SK-N-SH (cell line): ENCODE measurements at regions not wholly inside any gene's neighbourhood (a gene's known extent, or its start where the extent isn't known, plus 50 kb on each side); places are given as distances from the start of the nearest gene placed in this dataset.

Experiments used
- CTCF ChIA-PET: fragments of 300-600, 350-600 bp; formaldehyde crosslinking; extraction: SDS; loops from one replicate; lab custom pipeline; 2021; lab: Yijun Ruan, JAX
- POLR2A ChIA-PET: fragments of 350-600 bp; sonication (Branson Sonifier 250); formaldehyde crosslinking; extraction: SDS; loops from one replicate; lab custom pipeline; 2020; ENCODE audit warnings: antibody characterized with exemption, inconsistent platforms; lab: Yijun Ruan, JAX
- DNase-seq: peaks from one replicate; pipeline ENCODE4 v3.0.0; 2012
- H2AFZ ChIP-seq: fragments of 200-600 bp; sonication (generic); 2 replicates; pipeline ENCODE4 v1.8.1; 2016; ENCODE audit warnings: antibody characterized with exemption, mild to moderate bottlenecking, low read depth
- H3F3A ChIP-seq: fragments of 200-600 bp; sonication (generic); replicated peaks from 2 replicates; pipeline ENCODE3; 2016; ENCODE audit warnings: antibody characterized with exemption, mild to moderate bottlenecking; ENCODE audit not compliant: insufficient read depth
- H3K27ac ChIP-seq, 2 experiments: fragments of 200-500 bp in 1 of 2; fragments of 200-600 bp in 1 of 2; sonication (Bioruptor generic) in 1 of 2; sonication (generic), shearing (Covaris generic) in 1 of 2; 2 replicates each; pipeline versions ENCODE4 v1.5.1 to v1.6.1; 2014 to 2016; ENCODE audit warnings: low read depth in 2 of 2, inconsistent platforms in 1 of 2, low read length in 1 of 2, mild to moderate bottlenecking in 1 of 2, mixed read lengths in 1 of 2
- H3K27me3 ChIP-seq: fragments of 200-600 bp; sonication (generic), shearing (Covaris generic); 2 replicates; pipeline ENCODE4 v1.6.1; 2016; ENCODE audit warnings: mixed run types; ENCODE audit not compliant: insufficient read depth
- H3K36me3 ChIP-seq, 2 experiments: fragments of 200-500 bp in 1 of 2; fragments of 200-600 bp in 1 of 2; sonication (Bioruptor generic) in 1 of 2; sonication (generic) in 1 of 2; replicated peaks in 1 of 2; 2 replicates each; pipeline versions ENCODE3 to v1.5.1; 2014 to 2016; ENCODE audit warnings: low read length in 1 of 2, mild to moderate bottlenecking in 1 of 2; ENCODE audit not compliant: insufficient read depth in 2 of 2, control insufficient read depth in 1 of 2
- H3K4me1 ChIP-seq, 2 experiments: fragments of 200-500 bp in 1 of 2; fragments of 200-600 bp in 1 of 2; sonication (Bioruptor generic) in 1 of 2; sonication (generic), shearing (Covaris generic) in 1 of 2; 2 replicates each; pipeline versions ENCODE4 v1.5.1 to v1.6.1; 2014 to 2016; ENCODE audit warnings: low read depth in 1 of 2, low read length in 1 of 2, mixed run types in 1 of 2; ENCODE audit not compliant: insufficient read depth in 2 of 2, control insufficient read depth in 1 of 2
- H3K4me2 ChIP-seq: fragments of 200-600 bp; sonication (generic), shearing (Covaris generic); 2 replicates; pipeline ENCODE4 v1.6.1; 2017; ENCODE audit warnings: mixed run types
- H3K4me3 ChIP-seq, 2 experiments: fragments of 200-500 bp in 1 of 2; fragments of 200-600 bp in 1 of 2; sonication (Bioruptor generic) in 1 of 2; sonication (generic), shearing (Covaris generic) in 1 of 2; 2 replicates each; pipeline versions ENCODE4 v1.5.1 to v1.8.1; 2014 to 2016; ENCODE audit warnings: low read depth in 2 of 2, inconsistent platforms in 1 of 2, low read length in 1 of 2, mild to moderate bottlenecking in 1 of 2, mixed read lengths in 1 of 2, moderate library complexity in 1 of 2
- H3K79me2 ChIP-seq: fragments of 200-600 bp; sonication (generic); 2 replicates; pipeline ENCODE4 v1.8.1; 2017; ENCODE audit warnings: mild to moderate bottlenecking; ENCODE audit not compliant: insufficient read depth
- H3K9ac ChIP-seq: fragments of 200-600 bp; sonication (generic); 2 replicates; pipeline ENCODE4 v1.6.1; 2017; ENCODE audit warnings: mixed run types
- H3K9me2 ChIP-seq: fragments of 200-600 bp; sonication (generic); 2 replicates; pipeline ENCODE4 v1.6.1; 2017; ENCODE audit warnings: mixed run types
- H3K9me3 ChIP-seq: fragments of 200-600 bp; sonication (generic); 2 replicates; pipeline ENCODE4 v1.6.1; 2017; ENCODE audit warnings: mixed run types, mild to moderate bottlenecking, moderate library complexity
- H4K20me1 ChIP-seq: fragments of 200-600 bp; sonication (generic); 2 replicates; pipeline ENCODE4 v1.6.1; 2017; ENCODE audit warnings: mild to moderate bottlenecking, mixed run types; ENCODE audit not compliant: insufficient read depth
- ELF1 ChIP-seq: IDR thresholded peaks from 2 replicates; pipeline ENCODE4 v1.4.0; 2012
- EZH2phosphoT487 ChIP-seq: fragments of 200-600 bp; sonication (generic); IDR thresholded peaks from 2 replicates; pipeline ENCODE4 v1.6.1; 2017; ENCODE audit warnings: low read depth, mixed run types, mild to moderate bottlenecking, antibody characterized with exemption, moderate library complexity, borderline replicate concordance
- FOSL2 ChIP-seq: IDR thresholded peaks from 2 replicates; pipeline ENCODE4 v1.4.0; 2012; ENCODE audit warnings: low read depth, mild to moderate bottlenecking, moderate library complexity, borderline replicate concordance
- FOXJ3 ChIP-seq: sonication (generic); formaldehyde crosslinking; IDR thresholded peaks from 2 replicates; pipeline ENCODE4 v1.5.1; 2020; ENCODE audit warnings: mild to moderate bottlenecking, missing genetic modification reagents
- FOXM1 ChIP-seq: IDR thresholded peaks from 2 replicates; pipeline ENCODE4 v1.4.0; 2012; ENCODE audit warnings: low read depth, mild to moderate bottlenecking
- GATA2 ChIP-seq: sonication (generic); formaldehyde crosslinking; IDR thresholded peaks from 2 replicates; pipeline ENCODE4 v1.5.0; 2020; ENCODE audit warnings: mild to moderate bottlenecking, missing genetic modification reagents
- MAX ChIP-seq: IDR thresholded peaks from 2 replicates; pipeline ENCODE4 v1.4.0; 2012; ENCODE audit warnings: low read depth
- NFIC ChIP-seq: IDR thresholded peaks from 2 replicates; pipeline ENCODE4 v1.4.0; 2012; ENCODE audit warnings: borderline replicate concordance
- PBX3 ChIP-seq: IDR thresholded peaks from 2 replicates; pipeline ENCODE4; 2012
- RFX5 ChIP-seq: IDR thresholded peaks from 2 replicates; pipeline ENCODE4 v1.6.1; 2012; ENCODE audit warnings: mild to moderate bottlenecking, improper control_type of control experiment, low read length
- RXRA ChIP-seq: IDR thresholded peaks from 2 replicates; pipeline ENCODE4 v1.4.0; 2012; ENCODE audit warnings: low read depth, mild to moderate bottlenecking, borderline replicate concordance
- SMC3 ChIP-seq: IDR thresholded peaks from 2 replicates; pipeline ENCODE4 v1.6.1; 2012; ENCODE audit warnings: low read depth, low read length, improper control_type of control experiment
- TAF1 ChIP-seq: IDR thresholded peaks from 2 replicates; pipeline ENCODE4 v1.6.1; 2012; ENCODE audit warnings: low read depth, mild to moderate bottlenecking, low read length, moderate library complexity, borderline replicate concordance
- USF1 ChIP-seq: IDR thresholded peaks from 2 replicates; pipeline ENCODE4 v1.4.0; 2012; ENCODE audit warnings: low read depth, borderline replicate concordance
- YY1 ChIP-seq: IDR thresholded peaks from 2 replicates; pipeline ENCODE4 v1.4.0; 2012; ENCODE audit warnings: low read depth, mild to moderate bottlenecking
- ZBTB33 ChIP-seq: IDR thresholded peaks from 2 replicates; pipeline ENCODE4 v1.4.0; 2012; ENCODE audit warnings: low read depth, borderline replicate concordance
- WGBS: methylation state at CpG from one replicate; pipeline ENCODE4 v1.1.6; 2017; ENCODE audit warnings: low lambda C conversion rate; 5-methylcytosine and 5-hydroxymethylcytosine counted together

- WGBS = 82% methylated on average over 10 of the region's 10 CpGs
- Histone ChIP-seq H3K9ac (no peak overlapping the region), H2AFZ (no peak overlapping the region)
Measured at GRCh38 chr13:106241974-106242953, 293.2 kb downstream of the EFNB2 start.

GRCh38 chr13:106238690-106239089 is 296.8 kb downstream of the EFNB2 start:
- no peak overlapping the region for H3K9ac ChIP-seq
- no peaks in the 10 kb centered on the region; a peak in 1 of 4 replicates for H3K4me1 ChIP-seq
- no peak overlapping the region for H3K27ac ChIP-seq
- no peak for DNase-seq
- 85% methylated on average over 8 of the region's 8 CpGs for WGBS
- H3K36me3 ChIP-seq = no peaks in the 10 kb centered on the region
- no peak overlapping the region for H3K4me3 ChIP-seq
- H3F3A ChIP-seq = no peaks in the 10 kb centered on the region
- no peaks in the 10 kb centered on the region for H3K9me3 ChIP-seq
- no peak overlapping the region for H3K4me2 ChIP-seq
- POLR2A ChIA-PET = no interaction called here
- H3K9me2 ChIP-seq = no peaks in the 10 kb centered on the region
- H4K20me1 ChIP-seq = no peaks in the 10 kb centered on the region
- TF ChIP-seq EZH2phosphoT487 (no peak), TAF1 (no peak), USF1 (no peak), SMC3 (no peak), YY1 (no peak), PBX3 (no peak), ELF1 (no peak)
- TF ChIP-seq, all 33 proteins: peak for 0
- CTCF ChIA-PET = no interaction called here
- Histone ChIP-seq H2AFZ (no peak overlapping the region), H3K79me2 (no peaks in the 10 kb centered on the region), H3K27me3 (no peaks in the 10 kb centered on the region)

More at GRCh38 chr13:106241974-106242953, 293.2 kb downstream of the EFNB2 start:
- no peak overlapping the region for H3K4me2 ChIP-seq
- no peaks in the 10 kb centered on the region for H4K20me1 ChIP-seq
- H3F3A ChIP-seq = no peaks in the 10 kb centered on the region
- H3K27me3 ChIP-seq = no peaks in the 10 kb centered on the region
- H3K4me1 ChIP-seq = no peaks in the 10 kb centered on the region; a peak in 1 of 4 replicates
- ChIA-PET POLR2A (no interaction called here), CTCF (interaction anchor here (1.0 kb wide), 1 partner anchor 9 kb away, joined by 3 read pairs; no protein-coding TSS in a partner anchor)
- no peaks in the 10 kb centered on the region for H3K9me2 ChIP-seq
- H3K27ac ChIP-seq = no peak overlapping the region
- H3K4me3 ChIP-seq = no peak overlapping the region
- no peaks in the 10 kb centered on the region for H3K79me2 ChIP-seq
- TF ChIP-seq RFX5 = no peak
- TF ChIP-seq FOXM1 = no peak
- no peak for TF ChIP-seq ELF1
- no peak for TF ChIP-seq ZBTB33
- no peak for TF ChIP-seq MAX
- no peak for TF ChIP-seq FOXJ3
- no peak for TF ChIP-seq FOSL2
- no peak for TF ChIP-seq PBX3
- TF ChIP-seq NFIC = no peak
- TF ChIP-seq GATA2 (CRISPR knock-in tag) = no peak
- no peak for TF ChIP-seq RXRA
- no peaks in the 10 kb centered on the region for H3K36me3 ChIP-seq
- no peaks in the 10 kb centered on the region for H3K9me3 ChIP-seq
- DNase-seq = no peak
